ENCODE measurements at regions not wholly inside any gene's neighbourhood (a gene's known extent, or its start where the extent isn't known, plus 50 kb on each side); places are given as distances from the start of the nearest gene placed in this dataset.
"Not testable (repeated sequence)": the region's sequence is repeated elsewhere in the genome, so short reads cannot be mapped to it uniquely, and the experiment has no call there.

- H3K9me3 ChIP-seq (ENCODE audit: control insufficient read depth, insufficient read depth, low read length) = no peaks in the 10 kb centered on the region
- H3K9me3 Mint-ChIP-seq = no peaks in the 10 kb centered on the region
- no peak for DNase-seq
- intact Hi-C loops (cut with micrococcal nuclease) = no loop called here
- H3K4me1 Mint-ChIP-seq = no peaks in the 10 kb centered on the region
- no peak overlapping the region for H3K4me3 ChIP-seq (ENCODE audit: low read length)
- no peak for ATAC-seq
- H3K27ac Mint-ChIP-seq = no peak overlapping the region
- H3K4me1 ChIP-seq (ENCODE audit: control insufficient read depth, insufficient read depth, low read length) = no peaks in the 10 kb centered on the region
- H3K36me3 ChIP-seq (ENCODE audit: control insufficient read depth, insufficient read depth, low read length) = no peaks in the 10 kb centered on the region
- H3K27ac ChIP-seq (ENCODE audit: low read length) = no peak overlapping the region
- 85% methylated on average over 14 of the region's 14 CpGs for WGBS (ENCODE audit: insufficient coverage)
- H3K27me3 Mint-ChIP-seq (ENCODE audit: low read depth in 2 of 2) = peaks cover 0 to 3% of the 10 kb centered on the region in 2 donors
- no peak for TF ChIP-seq CTCF (IDR thresholded peaks at IDR 0.05)
- no peaks in the 10 kb centered on the region for H3K36me3 Mint-ChIP-seq
- no peak overlapping the region for H3K4me3 Mint-ChIP-seq
- no peaks in the 10 kb centered on the region for H3K27me3 ChIP-seq (ENCODE audit: control insufficient read depth, insufficient read depth, low read length)
Observed at GRCh38 chr3:11913316-11913715, 66.6 kb upstream of the TAMM41 start.

- Histone ChIP-seq H3K27me3 (ENCODE audit: control insufficient read depth, insufficient read depth, low read length) (no peaks in the 10 kb centered on the region), H3K4me3 (ENCODE audit: low read length) (no peak overlapping the region), H3K36me3 (ENCODE audit: control insufficient read depth, insufficient read depth, low read length) (no peaks in the 10 kb centered on the region), H3K4me1 (ENCODE audit: control insufficient read depth, insufficient read depth, low read length) (no peaks in the 10 kb centered on the region), H3K9me3 (ENCODE audit: control insufficient read depth, insufficient read depth, low read length) (no peaks in the 10 kb centered on the region), H3K27ac (ENCODE audit: low read length) (no peak overlapping the region)
- no peaks in the 10 kb centered on the region for H3K9me3 Mint-ChIP-seq
- DNase-seq (no peak), ATAC-seq (no peak)
- H3K4me3 Mint-ChIP-seq = no peak overlapping the region
- intact Hi-C loops (cut with micrococcal nuclease) = no loop called here
- H3K27ac Mint-ChIP-seq = no peak overlapping the region
- no peaks in the 10 kb centered on the region for H3K36me3 Mint-ChIP-seq
- WGBS (ENCODE audit: insufficient coverage) = 88% methylated on average over 7 of the region's 9 CpGs
- peaks cover 0 to 3% of the 10 kb centered on the region in 2 donors for H3K27me3 Mint-ChIP-seq (ENCODE audit: low read depth in 2 of 2)
- H3K4me1 Mint-ChIP-seq = no peaks in the 10 kb centered on the region
- no peak for TF ChIP-seq CTCF (IDR thresholded peaks at IDR 0.05)
Observed at GRCh38 chr3:11914041-11914440, 67.4 kb upstream of the TAMM41 start.

- no peak overlapping the region for H3K4me3 ChIP-seq (ENCODE audit: low read length)
- no peaks in the 10 kb centered on the region for H3K4me1 ChIP-seq (ENCODE audit: control insufficient read depth, insufficient read depth, low read length)
- H3K27ac ChIP-seq (ENCODE audit: low read length) = no peak overlapping the region
- no peak for DNase-seq
- intact Hi-C loops (cut with micrococcal nuclease) = no loop called here
- H3K36me3 ChIP-seq (ENCODE audit: control insufficient read depth, insufficient read depth, low read length) = no peaks in the 10 kb centered on the region
- H3K27ac Mint-ChIP-seq = no peak overlapping the region
- no peaks in the 10 kb centered on the region for H3K9me3 ChIP-seq (ENCODE audit: control insufficient read depth, insufficient read depth, low read length)
- H3K27me3 Mint-ChIP-seq (ENCODE audit: low read depth in 2 of 2) = peaks cover 0 to 3% of the 10 kb centered on the region in 2 donors
- no peaks in the 10 kb centered on the region for H3K9me3 Mint-ChIP-seq
- WGBS (ENCODE audit: insufficient coverage) = 85% methylated on average over 10 of the region's 10 CpGs
- no peak for TF ChIP-seq CTCF (IDR thresholded peaks at IDR 0.05)
- H3K4me1 Mint-ChIP-seq = no peaks in the 10 kb centered on the region
- H3K4me3 Mint-ChIP-seq = no peak overlapping the region
- H3K27me3 ChIP-seq (ENCODE audit: control insufficient read depth, insufficient read depth, low read length) = no peaks in the 10 kb centered on the region
- no peak for ATAC-seq
- H3K36me3 Mint-ChIP-seq = no peaks in the 10 kb centered on the region
Observed at GRCh38 chr3:11914651-11915050, 68.0 kb upstream of the TAMM41 start.

- H3K4me1 ChIP-seq (ENCODE audit: control insufficient read depth, insufficient read depth, low read length) = no peaks in the 10 kb centered on the region
- DNase-seq = no peak
- H3K4me3 Mint-ChIP-seq = no peak overlapping the region
- no peaks in the 10 kb centered on the region for H3K9me3 ChIP-seq (ENCODE audit: control insufficient read depth, insufficient read depth, low read length)
- 80% methylated on average over 11 of the region's 11 CpGs for WGBS (ENCODE audit: insufficient coverage)
- H3K36me3 Mint-ChIP-seq = no peaks in the 10 kb centered on the region
- H3K9me3 Mint-ChIP-seq = no peaks in the 10 kb centered on the region
- no peak overlapping the region for H3K27ac Mint-ChIP-seq
- no peaks in the 10 kb centered on the region for H3K4me1 Mint-ChIP-seq
- no peak for ATAC-seq
- no peak overlapping the region for H3K27ac ChIP-seq (ENCODE audit: low read length)
- H3K27me3 ChIP-seq (ENCODE audit: control insufficient read depth, insufficient read depth, low read length) = no peaks in the 10 kb centered on the region
- TF ChIP-seq CTCF (IDR thresholded peaks at IDR 0.05) = no peak
- H3K4me3 ChIP-seq (ENCODE audit: low read length) = no peak overlapping the region
- intact Hi-C loops (cut with micrococcal nuclease) = no loop called here
- H3K36me3 ChIP-seq (ENCODE audit: control insufficient read depth, insufficient read depth, low read length) = no peaks in the 10 kb centered on the region
- peaks cover 0 to 3% of the 10 kb centered on the region in 2 donors for H3K27me3 Mint-ChIP-seq (ENCODE audit: low read depth in 2 of 2)
Observed at GRCh38 chr3:11915621-11916424, 69.1 kb upstream of the TAMM41 start.

- H3K27me3 Mint-ChIP-seq (ENCODE audit: low read depth in 2 of 2); ATAC-seq; H3K9me3 Mint-ChIP-seq; H3K36me3 ChIP-seq (ENCODE audit: control insufficient read depth, insufficient read depth, low read length); DNase-seq; H3K36me3 Mint-ChIP-seq; H3K4me3 ChIP-seq (ENCODE audit: low read length); H3K4me1 ChIP-seq (ENCODE audit: control insufficient read depth, insufficient read depth, low read length); H3K27ac Mint-ChIP-seq; H3K9me3 ChIP-seq (ENCODE audit: control insufficient read depth, insufficient read depth, low read length); H3K4me1 Mint-ChIP-seq; H3K27ac ChIP-seq (ENCODE audit: low read length); H3K4me3 Mint-ChIP-seq; H3K27me3 ChIP-seq (ENCODE audit: control insufficient read depth, insufficient read depth, low read length); intact Hi-C loops (cut with micrococcal nuclease): not testable (repeated sequence)
- WGBS (ENCODE audit: insufficient coverage) = 94% methylated on average over 1 of the region's 2 CpGs
Observed at GRCh38 chr3:11916425-11916762, 69.7 kb upstream of the TAMM41 start.

Data from natural killer cell (primary cell).